GM12873 (cell line): ENCODE measurements at regions not wholly inside any gene's neighbourhood (a gene's known extent, or its start where the extent isn't known, plus 50 kb on each side); places are given as distances from the start of the nearest gene placed in this dataset.

ENCODE experiments used
- CTCF ChIP-seq: IDR thresholded peaks from 2 replicates; pipeline ENCODE4 v1.5.1; 2012; ENCODE audit warnings: low read depth, mild to moderate bottlenecking, moderate library complexity, low read length, control low read depth; ENCODE audit not compliant: insufficient read depth; ENCODE audit errors: missing control alignments

- no peak for TF ChIP-seq CTCF
Observed at GRCh38 chr1:60535713-60536112, 462.1 kb upstream of the C1orf87 start.

- TF ChIP-seq CTCF, result no peak
Observed at GRCh38 chr1:60527567-60527966, 454.0 kb upstream of the C1orf87 start.

GRCh38 chr1:60516996-60517395 is 443.4 kb upstream of the C1orf87 start:
- TF ChIP-seq CTCF, result no peak

- TF ChIP-seq CTCF, result no peak
Observed at GRCh38 chr1:60510162-60510561, 436.6 kb upstream of the C1orf87 start.

- no peak for TF ChIP-seq CTCF
Observed at GRCh38 chr1:60504206-60504840, 430.8 kb upstream of the C1orf87 start.

- no peak for TF ChIP-seq CTCF
Observed at GRCh38 chr1:60503266-60503925, 429.8 kb upstream of the C1orf87 start.

- TF ChIP-seq CTCF, result no peak
Observed at GRCh38 chr1:60502506-60502905, 428.9 kb upstream of the C1orf87 start.
